Neuronal stem cell (in vitro differentiated cells): ENCODE measurements at regions not wholly inside any gene's neighbourhood (a gene's known extent, or its start where the extent isn't known, plus 50 kb on each side); places are given as distances from the start of the nearest gene placed in this dataset.

Experiments
- DNase-seq: peaks from one replicate; pipeline ENCODE4 v3.0.0-alpha.2; 2013; ENCODE audit warnings: low spot score
- H2AFZ ChIP-seq: one replicate; pipeline ENCODE4 v1.6.1; 2013; ENCODE audit warnings: mild to moderate bottlenecking, low read length, inconsistent platforms
- H2AK5ac ChIP-seq: 2 replicates; pipeline ENCODE4 v1.6.1; 2013; ENCODE audit warnings: low read depth, mild to moderate bottlenecking, inconsistent platforms, low read length, moderate library complexity, mixed read lengths
- H2BK120ac ChIP-seq: 2 replicates; pipeline ENCODE4 v1.6.1; 2013; ENCODE audit warnings: low read depth, mild to moderate bottlenecking, inconsistent platforms, low read length, moderate library complexity, mixed read lengths
- H2BK12ac ChIP-seq: one replicate; pipeline ENCODE4 v1.6.1; 2013; ENCODE audit warnings: low read length, inconsistent platforms
- H2BK15ac ChIP-seq: 2 replicates; pipeline ENCODE4 v1.6.1; 2013; ENCODE audit warnings: mild to moderate bottlenecking, low read length, inconsistent platforms, mixed read lengths
- H2BK5ac ChIP-seq: one replicate; pipeline ENCODE4 v1.6.1; 2013; ENCODE audit warnings: inconsistent platforms, mild to moderate bottlenecking, low read length, moderate library complexity
- H3K14ac ChIP-seq: one replicate; pipeline ENCODE4 v1.6.1; 2013; ENCODE audit warnings: low read length, inconsistent platforms
- H3K18ac ChIP-seq: 2 replicates; pipeline ENCODE4 v1.6.1; 2013; ENCODE audit warnings: low read length, inconsistent platforms
- H3K23ac ChIP-seq: 2 replicates; pipeline ENCODE4 v1.6.1; 2013; ENCODE audit warnings: low read depth, mild to moderate bottlenecking, mixed read lengths, low read length, inconsistent platforms; ENCODE audit not compliant: poor library complexity
- H3K27ac ChIP-seq: replicated peaks from 3 replicates; pipeline ENCODE4 v1.5.1; 2013; ENCODE audit warnings: low read length, inconsistent platforms
- H3K27me3 ChIP-seq, 3 experiments: 2 replicates each; pipeline ENCODE4 v1.6.1; 2013; ENCODE audit warnings: low read length in 3 of 3, mild to moderate bottlenecking in 2 of 3, inconsistent platforms in 1 of 3, low read depth in 1 of 3, mixed read lengths in 1 of 3, moderate library complexity in 1 of 3; ENCODE audit not compliant: control insufficient read depth in 3 of 3, insufficient read depth in 3 of 3
- H3K36me3 ChIP-seq, 2 donors: replicated peaks in 1 of 2; 2 replicates each; pipeline ENCODE4 v1.6.1; 2013; ENCODE audit warnings: low read length in 2 of 2; ENCODE audit not compliant: control insufficient read depth in 2 of 2, insufficient read depth in 2 of 2
- H3K4ac ChIP-seq: 2 replicates; pipeline ENCODE4 v1.6.1; 2013; ENCODE audit warnings: inconsistent platforms, mild to moderate bottlenecking, low read length, moderate library complexity
- H3K4me1 ChIP-seq, 2 donors: 1 replicate in 1 of 2; 2 replicates in 1 of 2; pipeline ENCODE4 v1.6.1; 2013; ENCODE audit warnings: low read length in 2 of 2, low read depth in 1 of 2; ENCODE audit not compliant: control insufficient read depth in 2 of 2, insufficient read depth in 1 of 2
- H3K4me2 ChIP-seq: one replicate; pipeline ENCODE4 v1.6.1; 2013; ENCODE audit warnings: mild to moderate bottlenecking, low read length, inconsistent platforms; ENCODE audit not compliant: insufficient read depth, poor library complexity, severe bottlenecking
- H3K4me3 ChIP-seq, 2 donors: 2 replicates each; pipeline ENCODE4 v1.5.1; 2013; ENCODE audit warnings: low read length in 2 of 2, mild to moderate bottlenecking in 2 of 2, inconsistent platforms in 1 of 2, moderate library complexity in 1 of 2
- H3K79me1 ChIP-seq: one replicate; pipeline ENCODE4 v1.6.1; 2013; ENCODE audit warnings: low read depth, mild to moderate bottlenecking, inconsistent platforms, low read length, moderate library complexity
- H3K9ac ChIP-seq: one replicate; pipeline ENCODE4 v1.6.1; 2013; ENCODE audit warnings: mild to moderate bottlenecking, low read depth, low read length, inconsistent platforms; ENCODE audit not compliant: poor library complexity
- H3K9me3 ChIP-seq, 2 donors: replicated peaks in 1 of 2; 2 replicates each; pipeline versions ENCODE3 to v1.6.1; 2013; ENCODE audit warnings: low read length in 2 of 2, mild to moderate bottlenecking in 2 of 2, inconsistent platforms in 1 of 2, low read depth in 1 of 2, mixed read lengths in 1 of 2, moderate library complexity in 1 of 2; ENCODE audit not compliant: control insufficient read depth in 2 of 2, insufficient read depth in 1 of 2
- H4K8ac ChIP-seq: one replicate; pipeline ENCODE4 v1.6.1; 2013; ENCODE audit warnings: low read depth, mild to moderate bottlenecking, inconsistent platforms, low read length, moderate library complexity
- H4K91ac ChIP-seq: one replicate; pipeline ENCODE4 v1.6.1; 2013; ENCODE audit warnings: low read length, low read depth, mild to moderate bottlenecking, inconsistent platforms; ENCODE audit not compliant: poor library complexity
- WGBS, 2 donors: extraction: QIAGEN DNeasy Blood & Tissue Kit; methylation state at CpG; one replicate each; pipeline ENCODE4 v1.1.7; 2013; ENCODE audit warnings: missing lambda C conversion rate in 2 of 2, mixed read lengths in 1 of 2; ENCODE audit not compliant: insufficient read length in 2 of 2, insufficient replicate concordance in 1 of 2; ENCODE audit errors: extremely low coverage in 2 of 2; 5-methylcytosine and 5-hydroxymethylcytosine counted together

DNA sequence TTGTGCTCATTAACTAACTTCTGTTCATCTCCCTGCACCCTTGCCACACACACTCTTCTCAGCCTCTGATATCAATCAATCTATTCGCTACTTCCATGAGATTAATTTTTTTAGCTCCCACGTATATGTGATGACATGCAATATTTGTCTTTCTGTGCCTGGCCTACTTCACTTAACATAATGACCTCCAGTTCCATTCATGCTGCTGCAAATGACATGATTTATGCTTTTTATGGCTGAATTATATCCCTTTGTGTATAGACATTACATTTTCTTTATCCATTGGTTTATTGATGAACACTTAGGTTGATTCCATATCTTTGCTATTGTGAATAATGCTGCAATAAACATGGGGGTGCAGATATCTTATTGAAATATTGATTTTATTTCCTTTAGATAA lies 50.8 kb upstream of the SPTLC3 start:
- no peaks in the 10 kb centered on the region for H3K9me3 ChIP-seq
- H3K4me2 ChIP-seq = no peak overlapping the region
- no peak overlapping the region for H3K9ac ChIP-seq
- no peak overlapping the region for H4K8ac ChIP-seq
- H3K14ac ChIP-seq = no peak overlapping the region
- no peak overlapping the region for H3K4me3 ChIP-seq
- no peak overlapping the region for H2BK12ac ChIP-seq
- H3K36me3 ChIP-seq = no peaks in the 10 kb centered on the region
- H3K27ac ChIP-seq = no peak overlapping the region
- no peak overlapping the region for H3K4ac ChIP-seq
- no peak overlapping the region for H2BK5ac ChIP-seq
- no peak overlapping the region for H2BK120ac ChIP-seq
- no peaks in the 10 kb centered on the region for H3K79me1 ChIP-seq
- H2AFZ ChIP-seq = no peak overlapping the region
- H3K18ac ChIP-seq = no peak overlapping the region
- no peaks in the 10 kb centered on the region for H3K4me1 ChIP-seq
- H3K23ac ChIP-seq = no peak overlapping the region
- no peaks in the 10 kb centered on the region for H3K27me3 ChIP-seq
- no peak for DNase-seq
- no peak overlapping the region for H2AK5ac ChIP-seq
- H2BK15ac ChIP-seq = no peak overlapping the region
- H4K91ac ChIP-seq = no peak overlapping the region
- WGBS, 2 donors = no CpG with 5 or more reads among the region's 2 CpGs
